NCI-H187 (cell line): ENCODE measurements at regions not wholly inside any gene's neighbourhood (a gene's known extent, or its start where the extent isn't known, plus 50 kb on each side); places are given as distances from the start of the nearest gene placed in this dataset.
"Not testable (repeated sequence)": the region's sequence is repeated elsewhere in the genome, so short reads cannot be mapped to it uniquely, and the experiment has no call there.

ENCODE experiments used
- DNase-seq, 2 experiments: peaks; one replicate each; lab custom pipeline; 2025; lab: John Stamatoyannopoulos, UW

- no peak for DNase-seq
Observed at GRCh38 chr12:59517522-59517921, 78.3 kb upstream of the SLC16A7 start.

GRCh38 chr12:59500915-59501314, 94.9 kb upstream of the SLC16A7 start:
- no peak for DNase-seq

DNA sequence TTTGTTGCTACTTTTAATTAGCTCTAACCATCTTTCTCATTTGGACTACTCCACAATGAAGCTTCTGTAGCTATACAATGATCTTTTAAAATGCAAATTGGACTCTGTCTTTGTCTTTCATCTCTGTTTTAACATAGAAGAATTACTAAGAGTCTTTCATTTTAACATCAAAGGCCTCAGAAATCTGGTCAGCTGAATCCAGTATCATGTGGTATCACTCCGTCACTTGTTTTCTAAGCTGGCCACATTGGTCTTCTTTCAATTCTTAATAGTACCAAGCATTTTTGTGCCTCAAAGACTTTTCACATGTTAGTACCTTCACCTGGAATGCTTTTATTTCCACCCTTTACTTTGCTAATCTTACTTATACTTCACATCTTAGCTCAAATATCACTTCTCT, 95.5 kb upstream of the SLC16A7 start:
- no peak for DNase-seq

GRCh38 chr12:59499774-59500173, 96.1 kb upstream of the SLC16A7 start:
- DNase-seq: no peak

DNA sequence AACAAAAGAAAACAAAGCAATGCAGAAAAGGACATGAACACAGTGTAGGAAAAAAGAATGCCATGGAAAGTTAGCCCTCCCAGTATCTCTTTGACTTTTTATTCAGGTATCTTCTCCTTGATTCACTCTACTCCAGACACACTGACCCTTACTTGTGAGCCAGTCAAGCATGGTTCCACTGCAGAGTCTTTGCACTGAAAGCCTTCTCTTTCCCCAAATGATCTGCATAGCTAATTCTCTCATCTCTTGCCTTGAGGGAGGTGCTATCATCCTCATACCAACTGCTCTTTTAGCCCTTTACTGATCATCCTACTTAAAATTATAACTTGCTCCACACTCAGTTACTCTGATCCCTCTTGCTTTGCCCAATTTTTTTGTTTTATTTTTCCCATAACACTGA, 101.2 kb upstream of the SLC16A7 start:
- DNase-seq: no peak

DNA sequence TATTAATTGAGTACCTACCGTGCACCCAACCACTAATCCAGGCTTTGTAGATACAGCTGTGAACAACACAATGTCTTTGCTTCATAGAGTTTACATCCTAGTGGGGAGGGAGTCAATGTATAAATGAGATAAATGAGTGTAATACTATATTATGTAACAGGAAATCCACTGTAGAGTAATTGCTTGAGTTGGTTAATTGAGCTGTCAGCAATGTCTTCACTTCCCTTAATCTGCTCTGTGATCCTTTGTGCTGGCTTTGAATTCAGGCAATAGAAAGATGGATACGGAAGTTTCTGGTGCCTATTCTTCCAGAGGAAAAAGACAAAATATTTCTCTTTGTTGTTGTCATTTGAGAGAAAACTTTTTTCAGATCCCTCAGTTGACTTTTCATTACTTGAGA, 104.0 kb upstream of the SLC16A7 start:
- DNase-seq: no peak

GRCh38 chr12:59486827-59487226, 109.0 kb upstream of the SLC16A7 start:
- no peak for DNase-seq

GRCh38 chr12:59484575-59484974, 111.3 kb upstream of the SLC16A7 start:
- DNase-seq: no peak

DNA sequence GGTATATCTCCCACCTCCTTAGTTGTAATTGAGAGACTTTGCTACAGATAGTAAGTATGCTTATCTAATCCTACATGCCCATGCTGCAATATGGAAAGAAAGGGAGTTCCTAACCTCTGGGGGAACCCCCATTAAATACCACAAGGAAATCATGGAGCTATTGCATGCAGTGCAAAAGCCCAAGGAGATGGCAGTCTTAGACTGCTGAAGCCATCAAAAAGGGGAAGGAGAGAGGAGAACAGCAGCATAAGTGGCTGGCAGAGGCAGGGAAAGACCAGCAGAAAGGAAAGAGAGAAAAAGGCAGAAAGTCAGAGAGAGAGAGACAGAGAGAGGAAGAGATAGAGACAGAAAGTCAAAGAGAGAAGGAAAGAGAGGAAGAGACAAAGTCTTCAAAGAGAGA, 121.6 kb upstream of the SLC16A7 start:
- not testable (repeated sequence) for DNase-seq

- DNase-seq: no peak
Observed at GRCh38 chr12:59472273-59472672, 123.6 kb upstream of the SLC16A7 start.

- no peak for DNase-seq
Observed at GRCh38 chr12:59459966-59460660, 135.7 kb upstream of the SLC16A7 start.

GRCh38 chr12:59453475-59453874, 142.4 kb upstream of the SLC16A7 start:
- no peak for DNase-seq

GRCh38 chr12:59452746-59453145, 143.1 kb upstream of the SLC16A7 start:
- no peak for DNase-seq

DNA sequence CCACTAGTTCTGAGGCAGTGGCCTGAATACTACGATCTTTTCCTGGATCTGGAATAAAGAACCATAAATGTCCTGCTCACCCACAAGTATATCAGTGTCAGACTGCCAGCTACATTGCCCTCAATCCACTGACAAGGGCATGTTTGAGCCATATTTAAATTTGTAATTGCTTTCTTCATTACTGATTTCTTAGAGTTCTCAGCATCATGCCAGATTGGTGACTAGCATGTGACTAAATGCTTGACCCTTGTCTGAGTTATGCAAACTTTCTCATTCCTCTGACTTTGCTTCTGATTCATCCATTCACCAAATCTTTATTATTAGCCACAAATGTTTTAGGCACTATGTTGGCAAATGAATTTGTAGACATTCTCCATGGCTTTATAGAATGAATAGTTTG, 143.6 kb upstream of the SLC16A7 start:
- no peak for DNase-seq

- no peak for DNase-seq
Observed at GRCh38 chr12:59446116-59446515, 149.7 kb upstream of the SLC16A7 start.

- no peak for DNase-seq
Observed at GRCh38 chr12:59444932-59445331, 150.9 kb upstream of the SLC16A7 start.

DNA sequence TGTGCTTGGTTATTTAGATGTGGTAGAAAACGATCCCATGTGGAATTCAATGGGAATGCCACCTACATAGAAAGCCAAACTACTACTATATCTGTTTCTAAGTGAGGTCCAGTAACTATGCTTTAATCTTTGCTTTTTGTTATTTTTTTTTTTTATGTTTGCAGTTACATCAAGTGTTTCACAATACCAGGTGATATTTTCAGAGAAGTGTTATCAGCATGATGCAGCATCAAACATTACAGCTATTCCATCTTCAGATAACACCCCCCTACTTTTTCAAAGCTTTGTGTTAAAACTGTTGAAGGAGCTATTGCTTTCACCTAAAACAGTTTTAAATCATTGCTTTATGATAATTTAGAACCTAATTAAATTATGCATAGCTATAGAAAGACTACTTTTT, 163.8 kb upstream of the SLC16A7 start:
- DNase-seq: no peak

DNA sequence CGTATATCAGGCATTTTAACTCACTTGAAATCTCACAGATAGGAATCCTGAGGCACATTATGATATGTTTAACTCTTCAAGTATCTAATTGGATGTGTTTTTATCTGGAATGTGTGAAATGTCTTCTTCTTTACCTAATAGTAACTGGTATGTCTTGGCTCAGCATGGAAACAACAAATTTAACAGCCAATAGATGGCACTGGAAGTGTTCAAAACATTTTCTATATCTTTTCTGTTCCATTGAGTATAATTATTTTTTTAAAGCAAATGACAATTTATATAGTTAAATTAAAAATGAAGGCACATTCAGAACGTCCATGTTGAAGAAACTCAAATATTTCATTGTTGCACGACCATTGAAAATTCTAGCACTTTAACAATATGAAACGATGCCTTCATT, 164.6 kb upstream of the SLC16A7 start:
- DNase-seq: no peak

GRCh38 chr12:59429766-59430165, 166.1 kb upstream of the SLC16A7 start:
- DNase-seq: no peak

DNA sequence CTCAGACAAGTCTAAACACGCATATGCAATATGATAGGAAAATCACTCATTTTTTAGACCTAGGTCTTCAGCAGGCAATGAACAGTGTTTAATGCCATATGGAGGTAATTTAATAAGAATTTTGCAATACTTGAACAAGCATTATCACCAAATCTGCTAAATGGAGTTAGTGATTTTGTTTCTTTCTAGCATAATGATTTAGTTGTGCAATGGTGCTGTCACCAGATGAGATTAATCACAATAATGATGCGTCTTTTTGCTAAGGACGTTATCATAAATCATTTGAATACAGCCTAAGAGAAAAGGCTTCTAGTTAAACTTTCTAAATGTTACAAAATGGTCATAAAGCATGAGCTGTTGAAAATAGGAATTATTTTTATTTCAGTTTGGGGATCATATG, 170.0 kb upstream of the SLC16A7 start:
- DNase-seq: no peak

GRCh38 chr12:59424666-59425065, 171.2 kb upstream of the SLC16A7 start:
- not testable (repeated sequence) for DNase-seq

DNA sequence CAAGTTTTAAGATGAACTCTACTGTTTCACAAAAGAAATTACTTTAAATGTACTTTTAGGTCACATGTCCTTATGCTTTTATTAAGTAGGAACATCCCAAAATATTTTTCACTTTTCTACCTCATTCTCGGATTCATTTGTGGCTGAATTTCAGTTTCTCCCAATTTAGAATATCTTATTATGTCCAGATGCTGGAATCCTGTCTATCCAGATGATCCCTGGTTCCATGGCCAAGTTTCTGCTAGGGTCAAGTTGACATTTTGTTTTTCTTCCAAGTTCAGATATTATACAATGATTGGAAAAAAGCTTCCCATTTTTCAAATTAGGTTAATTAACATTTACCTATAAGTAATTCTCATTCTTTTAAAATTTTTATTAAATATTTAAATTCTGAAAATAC, 181.8 kb upstream of the SLC16A7 start:
- DNase-seq: no peak

DNA sequence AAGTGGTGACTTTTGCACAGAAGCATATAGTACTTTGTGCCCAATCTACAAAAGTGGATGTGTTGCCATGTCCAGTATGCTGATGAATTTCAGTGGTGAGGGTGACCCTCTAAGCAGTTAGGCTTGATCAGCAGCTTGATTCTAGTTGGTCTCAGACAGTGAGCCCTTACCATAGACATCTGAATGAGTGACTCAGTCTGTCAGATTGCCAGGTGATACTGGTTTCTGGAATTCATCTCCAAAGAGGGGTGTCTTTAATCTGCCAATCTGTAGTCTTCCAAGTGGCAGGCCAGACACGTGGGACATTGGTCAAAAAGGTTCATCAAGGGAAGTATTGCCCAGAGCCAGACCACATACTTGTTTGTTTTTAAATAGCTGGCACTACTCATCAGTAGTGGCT, 187.4 kb upstream of the SLC16A7 start:
- no peak for DNase-seq

DNA sequence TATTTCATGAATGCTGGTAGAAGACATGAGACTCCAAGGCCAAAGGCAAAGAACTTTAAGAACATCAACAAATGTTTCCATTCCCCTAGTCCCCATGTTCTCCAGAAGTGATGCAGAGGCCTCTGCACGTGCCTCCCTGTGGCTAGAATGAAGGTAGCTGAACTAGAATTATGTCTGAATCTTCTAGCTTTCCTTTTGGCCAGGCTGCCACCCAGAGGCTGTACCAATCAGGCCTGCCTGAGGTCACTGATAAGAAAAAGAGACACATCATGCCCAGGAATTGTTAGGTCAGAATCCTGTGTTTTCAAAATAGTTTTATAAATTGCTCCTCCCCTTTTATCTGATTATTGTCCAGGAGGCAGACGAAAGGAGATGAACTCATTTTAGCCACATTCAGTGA, 188.0 kb upstream of the SLC16A7 start:
- no peak for DNase-seq

- no peak for DNase-seq
Observed at GRCh38 chr12:59405992-59406391, 189.8 kb upstream of the SLC16A7 start.
